HFF-Myc (cell line): ENCODE measurements at regions not wholly inside any gene's neighbourhood (a gene's known extent, or its start where the extent isn't known, plus 50 kb on each side); places are given as distances from the start of the nearest gene placed in this dataset.

Source experiments
- DNase-seq: peaks from one replicate; pipeline ENCODE4 v3.0.0-alpha.2; 2011; ENCODE audit warnings: low read depth; ENCODE audit errors: extremely low read depth
- H3K4me3 ChIP-seq: replicated peaks from 2 replicates; pipeline ENCODE4 v1.5.1; 2011; ENCODE audit warnings: low read depth, mild to moderate bottlenecking, control low read depth, low read length
- TF ChIP-seq, protein P1 (sequence below): IDR thresholded peaks from 2 replicates; pipeline ENCODE4 v1.5.1; 2012; ENCODE audit warnings: mild to moderate bottlenecking, low read depth, low read length, control low read depth; ENCODE audit errors: missing control alignments

DNA sequence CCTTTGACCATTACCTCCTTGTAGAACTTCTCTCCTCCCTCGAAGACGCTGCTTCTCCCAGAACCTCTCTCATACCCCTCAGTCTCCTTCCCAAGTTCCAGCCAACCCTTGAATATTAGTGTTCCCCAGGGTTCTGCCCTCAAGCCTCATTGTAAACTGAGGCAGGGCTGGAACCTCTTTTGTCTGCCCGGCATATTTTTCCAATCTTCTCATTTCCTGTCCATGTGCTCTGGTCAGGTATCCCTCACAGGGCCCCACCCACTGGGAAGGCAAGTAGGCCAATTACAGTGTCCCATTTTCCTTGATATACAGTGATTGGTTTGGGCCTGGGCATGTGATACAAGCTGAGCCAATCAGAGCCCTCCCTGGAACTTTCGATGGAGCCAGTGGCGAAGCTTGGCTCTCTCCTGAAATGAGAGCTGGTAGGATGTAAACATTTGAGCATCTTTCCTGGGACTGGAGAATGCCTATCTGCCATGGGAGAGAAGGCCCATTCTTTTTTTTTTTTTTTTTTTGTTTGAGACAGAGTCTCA lies 57.1 kb upstream of the ID3 start:
- DNase-seq = no peak
- no peak overlapping the region for H3K4me3 ChIP-seq
- TF ChIP-seq, protein P1, sequence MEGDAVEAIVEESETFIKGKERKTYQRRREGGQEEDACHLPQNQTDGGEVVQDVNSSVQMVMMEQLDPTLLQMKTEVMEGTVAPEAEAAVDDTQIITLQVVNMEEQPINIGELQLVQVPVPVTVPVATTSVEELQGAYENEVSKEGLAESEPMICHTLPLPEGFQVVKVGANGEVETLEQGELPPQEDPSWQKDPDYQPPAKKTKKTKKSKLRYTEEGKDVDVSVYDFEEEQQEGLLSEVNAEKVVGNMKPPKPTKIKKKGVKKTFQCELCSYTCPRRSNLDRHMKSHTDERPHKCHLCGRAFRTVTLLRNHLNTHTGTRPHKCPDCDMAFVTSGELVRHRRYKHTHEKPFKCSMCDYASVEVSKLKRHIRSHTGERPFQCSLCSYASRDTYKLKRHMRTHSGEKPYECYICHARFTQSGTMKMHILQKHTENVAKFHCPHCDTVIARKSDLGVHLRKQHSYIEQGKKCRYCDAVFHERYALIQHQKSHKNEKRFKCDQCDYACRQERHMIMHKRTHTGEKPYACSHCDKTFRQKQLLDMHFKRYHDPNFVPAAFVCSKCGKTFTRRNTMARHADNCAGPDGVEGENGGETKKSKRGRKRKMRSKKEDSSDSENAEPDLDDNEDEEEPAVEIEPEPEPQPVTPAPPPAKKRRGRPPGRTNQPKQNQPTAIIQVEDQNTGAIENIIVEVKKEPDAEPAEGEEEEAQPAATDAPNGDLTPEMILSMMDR = no peak

DNA sequence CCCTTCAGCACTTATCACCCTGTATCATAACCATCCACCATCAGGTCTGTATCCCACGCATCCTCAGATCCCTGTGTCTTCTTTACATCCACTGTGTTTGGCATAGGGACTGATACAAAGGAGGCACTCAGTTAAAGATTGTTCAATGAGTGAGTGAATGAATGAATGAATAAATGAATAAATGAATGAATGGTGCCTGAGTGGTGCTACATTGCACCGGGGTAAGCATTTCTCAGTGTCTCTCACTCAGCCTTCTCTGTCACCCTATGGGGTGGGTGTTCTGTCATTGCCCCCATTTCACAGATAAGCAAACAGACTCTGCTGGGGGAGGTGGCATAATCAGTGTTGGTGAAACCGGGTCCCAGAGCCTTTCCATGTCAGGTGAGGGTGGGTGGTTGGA lies 56.6 kb upstream of the ID3 start:
- DNase-seq = no peak
- no peak overlapping the region for H3K4me3 ChIP-seq
- TF ChIP-seq, protein P1 = no peak

- H3K4me3 ChIP-seq = no peak overlapping the region
- TF ChIP-seq, protein P1 = no peak
- no peak for DNase-seq
Observed at GRCh38 chr1:23615423-23615822, 56.1 kb upstream of the ID3 start.

GRCh38 chr1:23614032-23614660 lies 54.8 kb upstream of the ID3 start:
- DNase-seq = no peak
- H3K4me3 ChIP-seq = no peak overlapping the region
- TF ChIP-seq, protein P1 = no peak

DNA sequence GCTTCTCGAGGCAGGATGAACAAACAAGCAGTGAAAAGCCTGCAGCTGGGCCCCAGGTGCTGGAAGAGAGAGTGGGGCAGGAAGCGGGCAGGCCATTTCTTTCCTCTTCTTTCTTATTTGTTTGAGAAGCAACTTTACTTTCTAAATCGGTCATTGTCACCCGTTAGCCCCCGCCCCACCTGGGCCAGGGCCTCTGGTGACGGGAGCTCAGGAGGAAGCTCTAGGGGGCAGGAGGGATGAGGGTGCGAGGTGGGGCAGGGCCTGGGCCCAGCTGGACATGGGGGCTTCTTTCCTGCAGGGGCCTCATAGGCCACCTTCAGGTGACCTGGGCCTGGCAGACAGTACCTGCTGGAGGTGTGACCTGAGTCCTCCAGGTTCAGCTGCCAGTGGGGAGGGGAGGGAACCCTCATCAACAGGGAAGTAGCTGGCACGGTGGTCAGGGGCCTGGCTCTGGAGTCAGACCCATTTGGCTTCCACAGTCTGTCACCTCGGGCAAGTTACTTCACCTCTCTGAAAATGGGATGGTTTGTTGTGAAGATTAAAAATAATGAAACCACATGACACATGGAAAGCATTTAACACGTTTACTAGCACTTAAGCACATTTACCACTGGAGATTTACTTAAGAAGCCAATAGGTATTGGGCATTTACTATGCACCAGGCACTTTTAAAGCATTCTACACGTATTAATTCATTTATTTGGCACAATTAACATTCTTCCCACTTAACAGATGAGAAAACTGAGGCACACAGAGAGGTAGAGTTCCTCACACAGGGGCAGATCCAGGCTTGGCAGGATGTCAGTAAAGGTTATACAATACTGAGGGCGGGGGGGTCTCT lies 54.1 kb upstream of the ID3 start:
- no peak overlapping the region for H3K4me3 ChIP-seq
- TF ChIP-seq, protein P1 = no peak
- DNase-seq = no peak

- no peak for DNase-seq
- no peak overlapping the region for H3K4me3 ChIP-seq
- TF ChIP-seq, protein P1 = no peak
Observed at GRCh38 chr1:23611601-23612327, 52.5 kb upstream of the ID3 start.
